H1 (cell line): ENCODE measurements at regions not wholly inside any gene's neighbourhood (a gene's known extent, or its start where the extent isn't known, plus 50 kb on each side); places are given as distances from the start of the nearest gene placed in this dataset.

Source experiments
- FOSL1 ChIP-seq: IDR thresholded peaks from 2 replicates; pipeline ENCODE4 v1.6.1; 2011; ENCODE audit warnings: mild to moderate bottlenecking, low read depth, low read length, moderate library complexity; ENCODE audit not compliant: insufficient read depth
- SAP30 ChIP-seq: fragments of 300-600 bp; sonication (generic); IDR thresholded peaks from 2 replicates; pipeline ENCODE4 v1.7.1; 2012; ENCODE audit warnings: low read length, moderate library complexity, mild to moderate bottlenecking, inconsistent platforms; ENCODE audit not compliant: insufficient read depth, insufficient replicate concordance
- TF ChIP-seq, protein P1 (sequence below): IDR thresholded peaks from 2 replicates; pipeline ENCODE4 v1.6.1; 2012; ENCODE audit warnings: inconsistent platforms

DNA sequence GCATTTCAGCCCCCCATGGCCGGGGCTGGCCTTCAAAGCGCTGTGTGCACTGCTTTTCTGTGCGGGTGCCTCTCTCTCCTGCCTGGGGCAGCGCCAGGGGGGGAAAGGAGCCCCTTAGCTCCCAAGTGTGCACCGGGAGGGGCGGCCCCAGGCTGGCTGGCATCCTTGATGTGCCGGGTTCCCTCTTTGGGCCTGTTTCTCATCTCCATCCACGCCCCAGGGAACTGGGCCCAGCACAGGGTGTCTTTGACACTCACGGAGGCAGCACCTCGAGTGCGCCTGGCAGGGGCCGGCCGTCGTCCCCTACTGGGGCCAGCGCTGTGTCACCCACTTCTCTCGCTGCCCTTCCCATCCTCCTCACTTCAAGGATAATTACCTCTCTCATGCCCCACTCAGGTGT lies 324.3 kb downstream of the TEX29 start (continued):
- no peak for TF ChIP-seq SAP30
- no peak for TF ChIP-seq FOSL1
- TF ChIP-seq, protein P1, sequence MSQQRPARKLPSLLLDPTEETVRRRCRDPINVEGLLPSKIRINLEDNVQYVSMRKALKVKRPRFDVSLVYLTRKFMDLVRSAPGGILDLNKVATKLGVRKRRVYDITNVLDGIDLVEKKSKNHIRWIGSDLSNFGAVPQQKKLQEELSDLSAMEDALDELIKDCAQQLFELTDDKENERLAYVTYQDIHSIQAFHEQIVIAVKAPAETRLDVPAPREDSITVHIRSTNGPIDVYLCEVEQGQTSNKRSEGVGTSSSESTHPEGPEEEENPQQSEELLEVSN: no peak
